GM11168 (cell line): ENCODE measurements at regions not wholly inside any gene's neighbourhood (a gene's known extent, or its start where the extent isn't known, plus 50 kb on each side); places are given as distances from the start of the nearest gene placed in this dataset.

Experiments
- in situ Hi-C: fragments of 300-500 bp; cut with MboI; formaldehyde crosslinking; loops from one replicate; pipeline ENCODE4 v1.12.0; 2022; ENCODE audit warnings: low sequenced_read_pairs; ENCODE audit not compliant: unreplicated experiment

- in situ Hi-C loops: no loop called here
Observed at GRCh38 chr16:7107436-7107835, 225.2 kb upstream of the RBFOX1 start.

GRCh38 chr16:7103056-7103455 lies 229.6 kb upstream of the RBFOX1 start:
- in situ Hi-C loops: no loop called here

GRCh38 chr16:7101054-7101453 lies 231.6 kb upstream of the RBFOX1 start:
- in situ Hi-C loops: no loop called here

GRCh38 chr16:7097518-7097917 lies 235.1 kb upstream of the RBFOX1 start:
- in situ Hi-C loops: no loop called here

- in situ Hi-C loops: no loop called here
Observed at GRCh38 chr16:7093511-7093910, 239.1 kb upstream of the RBFOX1 start.

GRCh38 chr16:7090628-7091115 lies 242.0 kb upstream of the RBFOX1 start:
- in situ Hi-C loops: no loop called here

- in situ Hi-C loops: no loop called here
Observed at GRCh38 chr16:7089751-7090150, 242.9 kb upstream of the RBFOX1 start.

- in situ Hi-C loops: no loop called here
Observed at GRCh38 chr16:7088711-7089110, 243.9 kb upstream of the RBFOX1 start.

GRCh38 chr16:7086822-7087616 lies 245.6 kb upstream of the RBFOX1 start:
- in situ Hi-C loops: no loop called here

GRCh38 chr16:7085776-7086175 lies 246.9 kb upstream of the RBFOX1 start:
- in situ Hi-C loops: no loop called here

GRCh38 chr16:7083096-7083495 lies 249.5 kb upstream of the RBFOX1 start:
- in situ Hi-C loops: no loop called here

- in situ Hi-C loops: no loop called here
Observed at GRCh38 chr16:7077636-7078035, 255.0 kb upstream of the RBFOX1 start.

- in situ Hi-C loops: no loop called here
Observed at GRCh38 chr16:7074715-7075114, 257.9 kb upstream of the RBFOX1 start.

- in situ Hi-C loops: no loop called here
Observed at GRCh38 chr16:7057458-7057857, 275.2 kb upstream of the RBFOX1 start.

- in situ Hi-C loops: no loop called here
Observed at GRCh38 chr16:7055443-7055842, 277.2 kb upstream of the RBFOX1 start.

GRCh38 chr16:7051591-7052349 lies 280.9 kb upstream of the RBFOX1 start:
- in situ Hi-C loops: no loop called here

GRCh38 chr16:7044331-7044730 lies 288.3 kb upstream of the RBFOX1 start:
- in situ Hi-C loops: no loop called here

GRCh38 chr16:7038475-7038874 lies 294.2 kb upstream of the RBFOX1 start:
- in situ Hi-C loops: no loop called here

- in situ Hi-C loops: no loop called here
Observed at GRCh38 chr16:7037495-7037894, 295.1 kb upstream of the RBFOX1 start.

- in situ Hi-C loops: no loop called here
Observed at GRCh38 chr16:7031031-7031430, 301.6 kb upstream of the RBFOX1 start.

- in situ Hi-C loops: no loop called here
Observed at GRCh38 chr16:7027401-7027800, 305.2 kb upstream of the RBFOX1 start.
